Posterior cingulate gyrus (tissue), 11 donors: ENCODE measurements at regions not wholly inside any gene's neighbourhood (a gene's known extent, or its start where the extent isn't known, plus 50 kb on each side); places are given as distances from the start of the nearest gene placed in this dataset.

ENCODE experiments used
- DNase-seq, 10 donors: peaks; one replicate each; pipeline versions ENCODE4 v3.0.0 to v3.0.0-alpha.2; 2020 to 2021; ENCODE audit warnings: mixed read lengths in 3 of 10
- intact Hi-C: fragments of 100-400 bp; cut with DNase I; formaldehyde crosslinking; loops from one replicate; pipeline ENCODE4 v1.15.1; 2023

DNA sequence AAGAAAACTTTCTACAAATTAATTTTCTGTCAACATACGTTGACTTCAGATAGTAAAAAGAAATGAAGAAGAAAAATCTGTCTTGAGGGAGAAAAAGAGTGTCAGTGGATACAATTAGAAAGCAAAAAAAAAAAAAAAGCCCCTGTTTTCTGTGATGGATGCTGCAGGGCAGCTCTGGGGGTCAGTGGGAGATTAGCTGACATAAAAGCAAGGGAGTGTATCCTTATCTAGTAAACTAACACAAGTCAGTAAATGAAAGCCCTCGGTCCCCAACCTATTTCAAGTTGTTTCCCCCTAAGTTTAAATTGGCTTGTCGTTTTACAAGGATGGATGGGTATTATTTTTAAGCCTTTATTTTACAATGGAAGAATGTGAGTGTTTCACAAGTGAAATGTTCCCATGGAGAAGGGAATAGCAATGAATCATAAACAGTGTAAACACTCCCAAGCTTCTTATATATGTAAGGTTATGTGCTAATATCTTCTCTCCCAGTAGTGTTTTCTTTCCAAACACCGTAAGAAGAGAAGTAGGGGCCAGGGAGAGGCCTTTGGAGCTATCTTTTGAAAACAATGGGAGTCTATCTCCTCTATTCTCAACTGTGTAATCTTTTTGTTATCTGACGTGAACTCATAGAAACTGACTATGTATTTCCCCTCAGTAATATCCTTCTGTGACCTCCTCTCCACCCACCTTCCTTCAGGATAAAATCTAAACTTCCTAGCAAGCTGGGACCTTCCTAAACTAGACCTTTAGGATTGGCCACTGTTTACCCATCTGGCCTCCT lies 347.7 kb downstream of the FBXO8 start:
- no peak for DNase-seq
- intact Hi-C loops = no loop called here

DNA sequence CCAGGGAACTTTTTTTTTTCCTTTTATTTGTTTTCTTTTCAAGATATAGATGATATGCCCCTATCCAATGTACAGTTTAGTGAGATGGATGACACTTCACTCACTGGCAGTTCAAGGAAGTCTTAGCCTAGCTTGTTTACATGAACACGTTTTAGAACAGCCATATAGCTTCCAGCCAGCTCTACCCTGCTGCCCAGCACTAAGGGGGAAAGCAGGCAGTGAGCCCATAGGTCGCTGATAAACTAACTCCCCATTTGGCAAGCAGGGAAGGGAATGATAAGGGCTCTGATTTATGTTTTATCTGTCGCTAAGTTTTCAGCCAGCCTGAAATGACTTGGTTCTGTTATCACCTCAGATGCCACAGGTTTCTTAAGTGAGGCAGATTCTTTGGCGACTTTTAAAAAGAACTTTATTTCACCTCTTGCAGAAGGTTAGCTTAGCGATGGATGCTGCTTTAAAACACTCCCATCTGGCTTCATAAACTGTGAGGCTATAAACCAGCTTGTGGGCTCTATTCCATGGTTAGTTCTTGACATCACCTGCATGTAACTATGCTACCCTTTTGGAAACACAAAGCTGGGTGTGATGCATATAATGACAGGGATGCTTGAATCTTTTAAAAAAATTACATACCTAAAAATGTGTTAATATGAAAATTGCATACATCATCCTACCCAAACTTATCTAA lies 348.4 kb downstream of the FBXO8 start:
- intact Hi-C loops = no loop called here
- DNase-seq = no peak

DNA sequence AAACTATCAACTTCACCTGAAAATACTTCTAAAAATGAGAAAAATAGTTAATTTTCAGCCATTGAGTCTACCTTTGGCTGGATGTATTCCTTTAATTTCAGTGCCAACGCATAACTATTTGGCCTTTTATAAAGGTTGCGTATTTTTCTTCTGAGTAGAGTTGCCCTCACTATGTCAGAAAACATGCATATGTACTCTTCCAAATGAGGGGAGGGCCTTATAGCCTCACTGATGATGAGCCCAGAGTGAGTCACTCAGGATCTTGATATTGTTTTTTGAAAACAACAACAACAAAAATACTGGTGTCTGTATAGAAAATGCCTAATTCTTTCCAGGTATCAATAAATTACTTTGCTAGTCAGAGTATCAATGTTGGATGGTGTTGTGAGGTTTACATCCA lies 349.3 kb downstream of the FBXO8 start:
- intact Hi-C loops = no loop called here
- no peak for DNase-seq

DNA sequence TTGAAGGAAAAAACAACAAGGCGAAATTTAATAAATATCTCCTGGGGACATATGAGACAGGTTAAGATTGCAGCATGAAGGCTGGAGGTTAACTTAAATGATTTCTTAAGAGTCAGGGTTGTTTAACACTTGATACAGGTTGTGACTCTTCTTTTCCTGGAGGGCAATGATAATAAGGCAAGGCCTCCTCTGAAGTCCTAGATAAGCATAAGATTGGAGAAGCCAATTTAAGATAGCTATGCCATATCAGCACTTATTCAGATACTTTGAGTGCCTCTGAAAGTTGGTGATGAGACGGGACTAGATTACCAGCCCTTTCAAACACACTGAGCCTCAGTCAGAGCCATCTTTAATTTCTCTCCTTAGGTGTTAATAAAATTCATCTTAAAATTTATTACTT lies 350.8 kb downstream of the FBXO8 start:
- DNase-seq = no peak
- intact Hi-C loops = no loop called here

DNA sequence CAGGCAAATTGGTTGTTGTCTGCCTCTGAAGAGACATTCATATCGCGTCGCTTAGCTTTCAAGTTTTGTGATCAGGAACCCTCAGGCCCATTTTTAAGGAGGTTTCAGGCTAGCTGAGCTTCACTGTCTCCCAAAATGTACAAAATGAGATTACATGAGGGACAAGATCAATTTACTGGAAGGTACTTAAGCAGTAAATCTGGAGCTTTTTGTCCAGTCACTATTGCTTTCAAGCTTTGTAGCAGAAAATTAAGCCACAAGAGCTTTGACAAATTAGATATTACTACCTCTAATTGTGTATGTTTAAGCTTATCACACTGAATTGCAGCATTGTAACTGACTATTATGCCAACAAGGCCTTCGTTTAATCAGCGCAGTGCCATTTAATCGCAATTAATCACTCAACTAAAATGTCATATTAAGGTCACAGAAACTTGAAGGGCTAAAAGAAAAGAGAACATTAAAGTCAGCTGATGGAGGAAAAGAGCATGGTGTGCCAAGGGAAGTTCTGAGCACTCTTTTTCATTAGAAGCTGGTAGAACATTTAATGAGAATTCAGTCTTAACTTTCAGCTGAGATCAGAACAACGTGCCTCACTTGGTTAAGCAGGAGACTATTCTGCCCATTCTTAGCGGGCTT lies 353.0 kb downstream of the FBXO8 start:
- DNase-seq = no peak
- intact Hi-C loops = no loop called here

DNA sequence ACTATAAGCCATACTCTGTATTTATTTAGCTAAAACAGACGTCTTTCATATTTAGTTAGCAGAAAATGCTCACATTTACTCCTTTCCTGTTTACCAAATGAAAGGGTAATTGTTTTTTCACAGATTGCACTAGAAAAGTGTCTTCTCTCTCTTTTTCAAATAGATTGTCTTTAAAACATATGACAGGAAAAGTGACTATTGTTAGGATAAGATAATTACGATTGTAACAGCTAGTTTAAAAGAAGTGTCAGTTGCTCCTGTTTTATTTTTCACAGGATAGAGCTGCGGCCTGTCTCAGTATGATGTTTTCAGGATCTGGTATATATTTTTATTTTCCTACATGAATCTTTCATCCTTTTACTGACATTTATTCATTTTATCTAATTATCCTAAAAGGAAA lies 353.5 kb downstream of the FBXO8 start:
- intact Hi-C loops = no loop called here
- DNase-seq = no peak

DNA sequence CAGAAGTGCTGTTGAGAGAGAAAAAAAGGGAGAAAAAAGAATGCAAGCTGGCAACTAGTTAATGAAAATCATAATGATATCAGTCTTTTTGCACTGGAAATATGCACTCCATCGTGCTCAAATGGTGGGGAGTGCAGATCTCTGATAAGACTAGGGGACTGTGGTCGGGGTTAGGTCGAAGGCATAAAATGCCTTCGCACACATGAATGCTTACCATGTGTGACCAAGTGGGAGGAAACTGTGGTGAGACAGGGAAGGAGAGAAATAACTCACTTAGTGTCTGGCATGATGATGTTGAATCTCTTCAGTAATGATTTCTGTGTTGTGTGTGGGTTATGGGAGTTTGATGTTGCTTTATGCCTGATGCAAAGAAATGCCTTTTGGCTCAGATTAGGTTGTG lies 358.9 kb downstream of the FBXO8 start:
- intact Hi-C loops = no loop called here
- no peak for DNase-seq

DNA sequence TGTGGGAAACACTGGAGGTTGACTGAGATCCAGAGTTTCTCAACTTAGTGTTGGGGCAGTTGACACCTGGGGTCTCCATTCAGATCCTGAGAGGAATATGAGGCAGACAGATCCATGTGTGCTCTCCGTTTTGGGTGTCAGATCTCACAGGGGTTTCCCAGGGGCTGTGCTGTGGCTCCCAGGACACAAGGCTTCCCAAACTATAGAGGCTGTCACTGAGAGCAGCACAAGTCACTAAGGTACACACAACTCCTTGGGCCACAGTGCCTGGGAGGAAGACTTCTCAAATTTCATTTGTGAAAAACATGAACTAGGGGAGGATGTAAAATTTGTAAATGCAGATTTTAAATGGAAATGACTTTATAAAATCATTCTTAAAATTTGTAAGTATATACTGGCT lies 363.6 kb downstream of the FBXO8 start:
- intact Hi-C loops = no loop called here
- no peak for DNase-seq

DNA sequence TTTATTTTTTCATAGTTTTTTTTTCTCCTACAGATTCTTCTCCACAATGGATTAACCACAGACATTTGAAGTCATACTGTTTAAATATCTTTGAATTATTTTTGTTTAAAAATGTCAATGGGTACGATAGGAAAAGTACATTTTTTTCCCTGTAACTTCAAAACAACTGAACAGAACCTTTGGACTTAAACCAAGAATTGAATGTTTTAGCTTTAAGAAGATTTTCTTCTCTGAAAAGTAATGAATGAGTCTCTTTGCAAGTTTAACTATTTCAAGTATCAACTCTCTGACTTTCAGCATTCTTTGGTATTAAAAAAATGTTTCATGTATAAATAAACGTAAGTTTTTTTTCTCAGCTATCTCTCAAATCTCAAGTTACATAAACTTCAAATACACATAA lies 364.3 kb downstream of the FBXO8 start:
- intact Hi-C loops = no loop called here
- DNase-seq = no peak

DNA sequence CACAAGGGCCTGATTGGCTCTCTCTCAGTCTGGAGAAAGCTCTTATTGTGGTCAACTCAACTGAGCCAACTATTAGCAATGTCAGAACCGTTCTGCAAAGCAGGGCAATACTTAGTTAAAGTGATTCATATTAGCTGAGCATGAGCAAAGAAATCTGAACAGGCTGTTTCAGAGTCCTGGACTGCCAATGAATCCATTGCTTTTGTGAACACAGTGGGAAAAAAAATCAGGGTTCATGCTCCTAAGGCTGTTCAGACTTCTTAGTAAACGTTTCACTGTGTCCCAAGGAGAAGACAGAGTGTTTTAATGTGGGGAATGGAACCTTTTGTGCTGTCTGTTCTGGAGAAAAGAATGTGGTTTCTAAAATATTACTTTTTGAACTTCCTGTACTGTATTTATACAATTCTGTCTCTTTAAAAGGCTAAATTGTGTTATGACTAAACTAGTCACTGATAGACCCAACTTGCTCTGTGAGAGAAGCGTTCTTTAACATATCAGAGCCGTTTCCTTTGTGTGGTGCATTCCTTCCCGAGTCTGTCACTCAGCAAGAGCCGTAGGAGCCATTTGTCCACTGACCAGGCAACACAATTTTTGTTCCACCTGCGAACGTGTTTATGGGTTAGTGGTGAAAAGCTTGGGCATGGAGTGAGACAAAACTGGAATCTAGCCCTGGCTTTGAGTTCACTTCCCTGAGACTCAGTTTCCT lies 366.1 kb downstream of the FBXO8 start:
- intact Hi-C loops = no loop called here
- DNase-seq = no peak

DNA sequence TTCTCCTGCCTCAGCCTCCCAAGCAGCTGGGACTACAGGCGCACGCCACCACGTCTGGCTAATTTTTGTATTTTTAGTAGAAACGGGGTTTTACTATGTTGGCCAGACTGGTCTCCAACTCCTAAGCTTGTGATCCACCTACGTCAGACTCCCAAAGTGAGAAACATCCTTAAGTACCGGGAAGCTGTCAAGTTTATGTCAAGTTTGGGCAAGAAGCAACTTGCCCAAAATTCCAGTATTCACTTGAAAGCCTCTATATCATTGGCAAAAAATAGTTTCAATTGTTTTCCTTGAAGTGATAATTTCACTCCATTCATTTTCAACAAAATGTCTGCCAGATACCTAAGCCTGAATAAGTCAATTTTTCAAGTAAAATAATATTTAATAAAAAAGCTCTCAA lies 370.0 kb downstream of the FBXO8 start:
- no peak for DNase-seq
- intact Hi-C loops = no loop called here

DNA sequence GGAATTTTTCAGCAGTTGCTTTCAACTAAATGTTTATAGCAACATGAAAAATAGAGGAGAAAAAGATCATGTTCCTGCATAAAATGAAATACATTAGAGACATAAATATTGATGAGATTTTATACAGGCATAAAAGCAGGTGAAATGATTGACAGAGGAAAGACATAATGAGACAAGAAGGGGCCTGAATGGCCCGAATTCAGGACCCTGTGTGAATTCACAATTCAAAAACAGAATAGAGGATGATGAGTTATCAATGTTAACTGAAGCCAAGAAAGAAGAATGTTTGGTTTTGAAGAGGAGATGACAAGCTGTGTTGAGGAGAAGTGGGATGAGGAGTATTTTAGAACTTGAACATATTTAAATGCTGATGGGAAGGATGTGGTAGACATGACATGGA lies 371.1 kb downstream of the FBXO8 start:
- intact Hi-C loops = no loop called here
- DNase-seq = no peak

DNA sequence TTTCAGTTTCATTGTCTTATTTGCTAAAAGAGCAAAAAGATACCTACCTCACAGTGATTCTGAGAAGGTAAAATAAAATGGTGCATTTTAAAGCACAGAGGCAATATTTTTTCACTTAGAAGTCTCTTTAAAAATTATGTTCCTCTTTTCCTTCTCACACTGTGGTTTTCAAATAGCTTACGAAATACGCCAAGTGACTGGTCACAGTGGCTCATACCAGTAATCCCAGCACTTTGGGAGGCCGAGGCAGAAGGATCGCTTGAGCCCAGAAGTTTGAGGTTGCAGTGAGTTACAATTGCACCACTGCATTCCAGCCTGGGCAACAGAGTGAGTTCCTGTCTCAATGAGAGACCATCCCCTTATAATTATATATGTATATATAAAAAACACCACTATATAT lies 372.6 kb downstream of the FBXO8 start:
- intact Hi-C loops = no loop called here
- DNase-seq = no peak

DNA sequence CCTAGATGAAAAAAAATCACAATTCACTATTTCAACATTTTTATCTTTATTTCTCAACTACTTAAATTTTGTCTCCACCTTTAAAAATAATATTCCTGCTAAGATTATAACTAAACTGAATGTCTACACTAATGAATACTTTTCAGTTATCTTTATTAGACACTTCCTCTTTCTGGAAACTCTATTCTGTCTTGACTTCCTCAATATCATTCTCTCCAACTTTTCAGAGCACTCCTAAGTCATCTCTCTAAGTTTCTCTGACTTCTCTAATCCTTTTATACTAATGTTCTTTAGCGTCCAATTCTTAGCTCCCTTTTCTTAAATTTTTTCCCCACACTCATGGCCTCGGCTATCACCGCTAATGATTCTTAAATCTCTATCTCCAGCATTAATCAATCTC lies 374.2 kb downstream of the FBXO8 start:
- intact Hi-C loops = no loop called here
- no peak for DNase-seq

DNA sequence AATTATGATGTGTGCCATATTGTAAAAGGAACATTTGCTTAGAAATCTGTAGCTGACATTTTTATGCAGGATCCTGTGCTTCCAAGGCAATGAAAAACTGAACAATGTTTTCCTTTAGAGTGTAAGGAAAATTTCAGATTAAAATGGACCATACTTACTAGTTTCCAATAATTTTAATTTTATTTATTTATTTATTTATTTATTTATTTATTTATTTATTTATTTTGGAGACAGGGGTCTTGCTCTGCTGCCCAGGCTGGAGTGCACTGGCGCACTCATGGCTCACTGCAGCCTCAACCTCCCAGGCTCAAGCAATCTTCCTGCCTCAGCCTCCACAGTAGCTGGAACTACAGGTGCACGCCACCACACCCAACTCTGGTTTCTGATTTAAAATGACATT lies 369.8 kb upstream of the HAND2 start:
- intact Hi-C loops = no loop called here
- DNase-seq = peak in 1 of 10 donors; percentile 70

DNA sequence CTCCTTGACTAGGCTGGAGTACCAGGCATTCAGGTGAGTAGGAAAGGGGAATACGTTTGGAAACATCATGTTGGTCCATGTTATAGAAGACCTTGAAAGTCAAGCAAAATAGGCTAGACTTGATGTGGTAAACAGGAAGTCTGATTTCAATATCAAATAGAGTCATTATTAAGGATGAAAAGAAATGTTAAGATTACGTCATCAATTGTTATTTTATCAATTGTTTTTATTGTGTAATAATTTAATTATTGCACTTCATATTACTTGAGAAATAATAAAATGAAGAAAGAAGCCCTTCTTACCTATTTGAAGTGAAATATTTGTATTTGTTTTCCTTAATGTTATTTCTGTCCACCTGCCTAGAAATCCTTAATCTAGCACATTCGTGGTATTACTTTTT lies 361.0 kb upstream of the HAND2 start:
- intact Hi-C loops = no loop called here

DNA sequence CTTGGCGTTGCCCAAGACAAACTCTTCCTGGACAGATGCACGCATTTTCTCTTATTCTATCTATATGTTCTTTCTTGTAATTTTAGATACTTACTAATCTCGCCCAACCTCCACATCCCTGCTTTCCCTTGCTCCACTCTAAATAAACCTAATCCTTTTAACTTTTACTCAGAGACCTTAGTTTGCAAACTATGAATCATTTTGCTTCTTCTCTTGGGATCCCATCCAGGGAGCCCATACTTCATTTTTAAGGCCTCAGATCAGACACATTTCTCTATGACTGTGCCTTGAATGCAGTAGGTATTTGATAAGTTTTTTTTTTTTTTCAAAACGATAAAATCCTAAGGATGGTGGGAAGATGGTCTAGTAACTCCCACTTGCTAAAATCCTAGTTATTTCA lies 353.8 kb upstream of the HAND2 start:
- intact Hi-C loops = no loop called here

More for the DNA sequence above, 361.0 kb upstream of the HAND2 start:
- no peak for DNase-seq

DNA sequence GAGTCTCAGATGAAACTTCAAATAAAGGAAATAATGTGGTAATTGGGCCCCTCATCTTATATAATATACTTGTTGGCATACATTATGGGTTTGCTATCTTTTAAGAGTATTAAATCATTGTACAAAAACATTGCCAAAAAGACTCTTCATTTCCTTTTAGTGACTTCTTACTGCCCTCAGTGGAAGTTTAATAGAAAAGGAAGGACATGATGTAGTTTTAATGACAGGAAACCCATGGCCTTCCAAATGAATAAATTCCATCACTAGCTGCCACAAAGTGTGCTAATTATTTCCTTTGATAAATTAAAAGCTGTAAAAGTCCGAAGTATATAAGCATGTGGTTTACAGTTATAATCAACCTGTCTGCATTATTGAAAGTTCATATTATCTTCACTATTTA lies 350.9 kb upstream of the HAND2 start:
- intact Hi-C loops = no loop called here
- DNase-seq = no peak

More for the DNA sequence above, 353.8 kb upstream of the HAND2 start:
- DNase-seq = no peak

DNA sequence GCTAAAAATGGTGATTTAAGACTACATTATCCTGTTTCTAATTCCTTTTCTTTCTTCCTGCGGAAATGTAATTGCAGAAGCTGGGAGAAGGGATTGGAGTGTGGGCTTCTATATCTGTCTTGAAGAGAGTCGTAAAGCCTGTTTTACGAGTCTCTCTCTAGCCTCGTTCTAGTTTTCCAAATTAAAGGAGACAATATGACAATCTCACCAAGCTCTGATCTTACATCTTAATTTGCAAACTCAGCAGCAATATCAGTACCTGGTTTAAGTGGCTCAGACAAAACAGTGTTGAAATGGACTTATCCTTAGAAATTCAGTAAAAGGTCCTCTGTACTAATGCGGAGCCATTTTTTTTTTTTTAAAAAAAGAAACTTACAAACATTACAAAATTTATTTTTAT lies 349.5 kb upstream of the HAND2 start:
- no peak for DNase-seq
- intact Hi-C loops = no loop called here

DNA sequence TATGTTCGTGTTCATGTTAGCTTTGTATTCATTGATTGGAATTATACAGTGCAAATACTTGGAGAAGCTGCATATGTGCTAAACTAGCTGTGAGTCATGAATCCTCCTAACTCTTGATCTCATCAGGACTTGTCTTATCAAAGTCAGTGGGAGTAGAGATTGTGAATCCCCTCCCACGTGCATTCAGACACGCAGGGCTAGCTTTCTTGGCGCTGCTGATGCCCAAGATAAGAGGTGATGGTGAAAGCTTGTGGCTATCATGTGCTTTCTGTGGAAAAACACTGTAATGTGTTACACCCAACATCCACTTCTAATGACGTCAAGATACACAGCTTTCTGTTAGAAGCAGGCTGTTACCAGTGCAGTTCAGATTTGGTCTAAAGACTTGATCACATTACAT lies 348.7 kb upstream of the HAND2 start:
- no peak for DNase-seq
- intact Hi-C loops = no loop called here

DNA sequence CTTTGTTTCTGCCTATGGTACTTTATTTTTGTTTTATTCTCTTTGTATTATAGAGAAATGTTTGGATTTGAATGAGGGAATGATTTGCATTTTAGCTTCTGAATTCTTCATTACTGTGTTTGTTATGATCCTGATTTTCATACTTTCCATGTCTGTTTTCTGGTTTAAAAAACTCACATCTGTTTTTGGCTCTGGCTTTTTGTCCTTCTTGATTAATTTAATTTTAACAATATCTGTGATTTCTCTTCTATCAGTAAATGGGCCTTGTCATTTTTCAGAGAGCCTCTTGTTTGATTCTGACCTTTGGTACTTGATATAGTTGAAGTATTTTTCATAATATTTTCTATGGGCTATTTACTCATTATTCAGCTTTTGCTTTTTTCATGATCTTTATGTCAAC lies 341.6 kb upstream of the HAND2 start:
- intact Hi-C loops = no loop called here
- DNase-seq = no peak
